SK-N-MC (cell line): ENCODE measurements at regions not wholly inside any gene's neighbourhood (a gene's known extent, or its start where the extent isn't known, plus 50 kb on each side); places are given as distances from the start of the nearest gene placed in this dataset.

Source experiments
- EZH2 ChIP-seq: fragments of 200-600 bp; sonication (generic); IDR thresholded peaks from one replicate; pipeline ENCODE4 v1.6.1; 2017; ENCODE audit warnings: antibody characterized with exemption
- POLR2AphosphoS5 ChIP-seq: IDR thresholded peaks from 2 replicates; pipeline ENCODE4 v1.6.1; 2012; ENCODE audit warnings: mild to moderate bottlenecking, low read depth, low read length, borderline replicate concordance

- TF ChIP-seq POLR2AphosphoS5 (no peak), EZH2 (no peak)
Measured at GRCh38 chr15:95595759-95596158, 734.7 kb upstream of the NR2F2 start.
